H1 (cell line): ENCODE measurements at regions not wholly inside any gene's neighbourhood (a gene's known extent, or its start where the extent isn't known, plus 50 kb on each side); places are given as distances from the start of the nearest gene placed in this dataset.

Source experiments
- CTCF ChIA-PET: fragments of 300-600 bp; sonication (Branson Sonifier 250); formaldehyde crosslinking; loops from one replicate; lab custom pipeline; 2021; ENCODE audit not compliant: partially characterized antibody; lab: Charles Lee
- POLR2A ChIA-PET: fragments of 300-600 bp; sonication (Branson Sonifier 250); formaldehyde crosslinking; loops from one replicate; lab custom pipeline; 2021; ENCODE audit warnings: inconsistent platforms; ENCODE audit not compliant: partially characterized antibody; lab: Charles Lee
- DNase-seq, 2 experiments: peaks; one replicate each; pipeline versions ENCODE4 v3.0.0 to v3.0.0-alpha.2; 2010 to 2022; ENCODE audit warnings: low spot score in 2 of 2, low read depth in 1 of 2, mixed read lengths in 1 of 2
- FAIRE-seq: peaks from 2 replicates; lab custom pipeline; 2011; peaks lifted over from hg19 to GRCh38; lab: Jason Lieb, UNC
- H2AFZ ChIP-seq: 2 replicates; pipeline ENCODE4 v1.8.1; 2012; ENCODE audit warnings: low read length, inconsistent platforms
- H2AK5ac ChIP-seq: 2 replicates; pipeline ENCODE4 v1.6.1; 2013; ENCODE audit warnings: low read depth, low read length
- H2BK120ac ChIP-seq: replicated peaks from 2 replicates; pipeline ENCODE3; 2013; ENCODE audit warnings: low read depth, low read length, inconsistent platforms
- H2BK12ac ChIP-seq: 2 replicates; pipeline ENCODE4 v1.6.1; 2013; ENCODE audit warnings: low read depth, low read length
- H2BK15ac ChIP-seq: 2 replicates; pipeline ENCODE4 v1.6.1; 2013; ENCODE audit warnings: low read length
- H2BK20ac ChIP-seq: 2 replicates; pipeline ENCODE4 v1.6.1; 2013; ENCODE audit warnings: low read length
- H2BK5ac ChIP-seq: 2 replicates; pipeline ENCODE4 v1.6.1; 2013; ENCODE audit warnings: low read depth, low read length
- H3K14ac ChIP-seq: 2 replicates; pipeline ENCODE4 v1.6.1; 2013; ENCODE audit warnings: inconsistent platforms; ENCODE audit not compliant: insufficient read length
- H3K18ac ChIP-seq: 2 replicates; pipeline ENCODE4 v1.6.1; 2013; ENCODE audit warnings: low read length; ENCODE audit errors: extremely low read depth
- H3K23ac ChIP-seq: 2 replicates; pipeline ENCODE4 v1.6.1; 2013; ENCODE audit warnings: inconsistent platforms; ENCODE audit not compliant: insufficient read length
- H3K23me2 ChIP-seq: 2 replicates; pipeline ENCODE4 v1.6.1; 2013; ENCODE audit warnings: low read depth, low read length
- H3K27ac ChIP-seq: 2 replicates; pipeline ENCODE4 v1.6.1; 2011; ENCODE audit warnings: low read depth, low read length, inconsistent platforms
- H3K27me3 ChIP-seq, 4 experiments: replicated peaks in 1 of 4; 1 replicate in 1 of 4; 2 replicates in 3 of 4; pipeline versions ENCODE4 v1.6.1 to v1.8.1; 2011 to 2013; ENCODE audit warnings: low read length in 3 of 4, mild to moderate bottlenecking in 3 of 4, inconsistent platforms in 2 of 4, mixed read lengths in 2 of 4, moderate library complexity in 1 of 4; ENCODE audit not compliant: control insufficient read depth in 3 of 4, insufficient read depth in 3 of 4; ENCODE audit errors: extremely low read depth in 1 of 4
- H3K36me3 ChIP-seq, 4 experiments: 2 replicates each; pipeline versions ENCODE4 v1.6.1 to v1.8.1; 2011 to 2013; ENCODE audit warnings: mild to moderate bottlenecking in 4 of 4, low read length in 3 of 4, moderate library complexity in 2 of 4, control low read depth in 1 of 4, inconsistent platforms in 1 of 4; ENCODE audit not compliant: insufficient read depth in 4 of 4, control insufficient read depth in 2 of 4
- H3K4ac ChIP-seq: replicated peaks from 2 replicates; pipeline ENCODE3; 2013; ENCODE audit warnings: low read length, low read depth, mixed read lengths, inconsistent platforms; ENCODE audit not compliant: insufficient read length
- H3K4me1 ChIP-seq, 4 experiments: replicated peaks in 1 of 4; 1 replicate in 1 of 4; 2 replicates in 3 of 4; pipeline versions ENCODE4 v1.6.1 to v1.8.1; 2011 to 2013; ENCODE audit warnings: low read length in 3 of 4, inconsistent platforms in 2 of 4, mixed read lengths in 1 of 4; ENCODE audit not compliant: insufficient read depth in 4 of 4, control insufficient read depth in 3 of 4
- H3K4me2 ChIP-seq, 2 experiments: 2 replicates each; pipeline versions ENCODE4 v1.6.1 to v1.8.1; 2011 to 2013; ENCODE audit warnings: low read depth in 2 of 2, low read length in 2 of 2, control low read depth in 1 of 2, inconsistent platforms in 1 of 2, mild to moderate bottlenecking in 1 of 2; ENCODE audit not compliant: insufficient read depth in 1 of 2
- H3K4me3 ChIP-seq, 4 experiments: fragments of 200-600, 300-600 bp in 1 of 4; sonication (generic), shearing (Covaris generic), sonication (Bioruptor Twin) in 1 of 4; 2 replicates each; pipeline versions ENCODE4 v1.5.1 to v1.8.1; 2011 to 2016; ENCODE audit warnings: low read length in 4 of 4, low read depth in 3 of 4, control low read depth in 2 of 4, inconsistent platforms in 2 of 4, mild to moderate bottlenecking in 2 of 4, mixed read lengths in 1 of 4, moderate library complexity in 1 of 4; ENCODE audit not compliant: insufficient read depth in 2 of 4; ENCODE audit errors: extremely low read depth in 1 of 4
- H3K56ac ChIP-seq: replicated peaks from 2 replicates; pipeline ENCODE3; 2013; ENCODE audit warnings: low read depth, mild to moderate bottlenecking, mixed read lengths, low read length, inconsistent platforms; ENCODE audit not compliant: insufficient read length
- H3K79me1 ChIP-seq: 2 replicates; pipeline ENCODE4 v1.6.1; 2013; ENCODE audit warnings: low read depth, low read length, control low read depth
- H3K79me2 ChIP-seq, 2 experiments: 2 replicates each; pipeline versions ENCODE4 v1.6.1 to v1.8.1; 2012 to 2013; ENCODE audit warnings: low read length in 2 of 2, mild to moderate bottlenecking in 2 of 2, inconsistent platforms in 1 of 2; ENCODE audit not compliant: insufficient read depth in 2 of 2, control insufficient read depth in 1 of 2
- H3K9ac ChIP-seq, 4 experiments: replicated peaks in 1 of 4; 1 replicate in 1 of 4; 2 replicates in 3 of 4; pipeline versions ENCODE4 v1.6.1 to v1.8.1; 2011 to 2013; ENCODE audit warnings: low read depth in 3 of 4, low read length in 3 of 4, control low read depth in 2 of 4, mild to moderate bottlenecking in 2 of 4, moderate library complexity in 2 of 4, inconsistent platforms in 1 of 4; ENCODE audit errors: extremely low read depth in 1 of 4
- H3K9me3 ChIP-seq, 2 experiments: 2 replicates each; pipeline versions ENCODE4 v1.6.1 to v1.8.1; 2012 to 2013; ENCODE audit warnings: mild to moderate bottlenecking in 2 of 2, moderate library complexity in 2 of 2, control low read depth in 1 of 2, inconsistent platforms in 1 of 2, low read depth in 1 of 2, low read length in 1 of 2, mixed read lengths in 1 of 2; ENCODE audit not compliant: insufficient read depth in 2 of 2
- H4K20me1 ChIP-seq, 2 experiments: replicated peaks in 1 of 2; 2 replicates each; pipeline versions ENCODE3 to v1.8.1; 2011 to 2013; ENCODE audit warnings: inconsistent platforms in 2 of 2, low read length in 2 of 2, mild to moderate bottlenecking in 1 of 2; ENCODE audit not compliant: insufficient read depth in 2 of 2, control insufficient read depth in 1 of 2
- H4K5ac ChIP-seq: 2 replicates; pipeline ENCODE4 v1.6.1; 2013; ENCODE audit warnings: low read length, low read depth, mixed read lengths, inconsistent platforms; ENCODE audit not compliant: insufficient read length
- H4K8ac ChIP-seq: 2 replicates; pipeline ENCODE4 v1.8.0; 2013; ENCODE audit warnings: mild to moderate bottlenecking, moderate library complexity, low read length, inconsistent platforms; ENCODE audit not compliant: insufficient read depth; ENCODE audit errors: extremely low read depth
- H4K91ac ChIP-seq: replicated peaks from 2 replicates; pipeline ENCODE3; 2013; ENCODE audit warnings: low read length, mixed read lengths, inconsistent platforms; ENCODE audit not compliant: insufficient read length
- SP4 ChIP-seq: IDR thresholded peaks from 2 replicates; pipeline ENCODE4 v1.6.1; 2012; ENCODE audit warnings: low read length, inconsistent platforms
- WGBS, 2 experiments: shearing (Covaris generic) in 1 of 2; methylation state at CpG; one replicate each; pipeline versions ENCODE4 v1.1.6 to v1.1.7; 2013 to 2015; ENCODE audit warnings: low lambda C conversion rate in 2 of 2, mixed read lengths in 2 of 2, inconsistent platforms in 1 of 2, low coverage in 1 of 2, missing lambda C conversion rate in 1 of 2; ENCODE audit not compliant: insufficient replicate concordance in 2 of 2, insufficient coverage in 1 of 2, insufficient read length in 1 of 2; ENCODE audit errors: extremely low coverage in 1 of 2, missing lambda C conversion rate in 1 of 2; 5-methylcytosine and 5-hydroxymethylcytosine counted together

DNA sequence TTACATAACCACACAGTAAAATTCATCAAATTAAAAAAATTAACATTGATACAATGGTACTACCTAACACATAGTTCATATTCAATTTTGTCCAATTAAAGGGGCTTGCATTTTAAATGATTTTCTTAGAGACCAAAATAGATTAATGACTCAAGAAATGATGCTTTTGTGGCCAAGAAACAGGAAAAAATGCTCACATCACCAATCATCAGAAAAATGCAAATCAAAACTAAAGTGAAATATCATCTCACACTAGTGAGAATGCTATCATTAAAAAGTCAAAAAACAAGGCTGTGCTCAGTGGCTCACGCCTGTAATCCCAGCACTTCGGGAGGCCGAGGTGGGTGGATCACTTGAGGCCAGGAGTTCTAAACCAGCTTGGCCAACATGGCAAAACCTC lies 235.6 kb downstream of the PIK3C3 start:
- Histone ChIP-seq H3K4me3 (no peak overlapping the region), H3K18ac (no peak overlapping the region), H2AK5ac (no peak overlapping the region), H2BK120ac (no peak overlapping the region), H3K14ac (no peak overlapping the region), H4K20me1 (no peaks in the 10 kb centered on the region), H3K4me2 (no peak overlapping the region), H3K4me1 (no peaks in the 10 kb centered on the region), H3K27me3 (no peaks in the 10 kb centered on the region), H3K27ac (no peak overlapping the region), H2BK20ac (no peak overlapping the region), H2BK5ac (no peak overlapping the region), H4K91ac (no peak overlapping the region), H3K9me3 (peaks cover 7 to 10% of the 10 kb centered on the region in 2 experiments), H4K5ac (no peak overlapping the region), H3K23me2 (no peaks in the 10 kb centered on the region), H3K56ac (no peak overlapping the region), H3K36me3 (no peaks in the 10 kb centered on the region), H3K79me1 (no peaks in the 10 kb centered on the region), H2AFZ (no peak overlapping the region), H3K79me2 (no peaks in the 10 kb centered on the region), H2BK15ac (no peak overlapping the region), H3K4ac (no peak overlapping the region), H3K9ac (no peak overlapping the region), H4K8ac (no peak overlapping the region), H3K23ac (no peak overlapping the region), H2BK12ac (no peak overlapping the region)
- ChIA-PET POLR2A (interaction anchor here (0.9 kb wide), 1 partner anchor 26 kb away, joined by 3 read pairs; no protein-coding TSS in a partner anchor), CTCF (interaction anchor here (0.6 kb wide), 1 partner anchor 658 kb away, joined by 4 read pairs; no protein-coding TSS in a partner anchor)
- WGBS, 2 experiments: 96% methylated on average over 3 of the region's 3 CpGs; no CpG with 5 or more reads in 1 of the 2 experiments
- TF ChIP-seq SP4: no peak
- DNase-seq: no peak
- no peak for FAIRE-seq
